K562 (cell line): ENCODE measurements at regions not wholly inside any gene's neighbourhood (a gene's known extent, or its start where the extent isn't known, plus 50 kb on each side); places are given as distances from the start of the nearest gene placed in this dataset.

ENCODE experiments used
- ATAC-seq: fragments of 200-7000 bp; cut with Tn5 transposase; 3 replicates; pipeline ENCODE4 v1.9.1; 2020; ENCODE audit warnings: moderate library complexity
- BruUV-seq: library from RNA; stranded (reverse); fragments of 400-500 nt; replicated peaks from 2 replicates; lab custom pipeline; 2021; lab: Mats Ljungman, UMichigan
- CTCF ChIA-PET: fragments of 300-600 bp; formaldehyde crosslinking; extraction: SDS; loops from one replicate; lab custom pipeline; 2021; ENCODE audit warnings: low intra/inter-chr PET ratio; lab: Yijun Ruan, JAX
- POLR2A ChIA-PET: fragments of 300-600, 350-650 bp; sonication (Branson Sonifier 250); formaldehyde crosslinking; extraction: SDS; loops from one replicate; lab custom pipeline; 2021; ENCODE audit warnings: antibody characterized with exemption, inconsistent platforms; lab: Yijun Ruan, JAX
- DNase-seq, 4 experiments: peaks; one replicate each; pipeline versions ENCODE4 v3.0.0 to v3.0.0-alpha.2; 2011 to 2018; ENCODE audit warnings: low spot score in 3 of 4, mixed read lengths in 3 of 4; ENCODE audit errors: extremely low read depth in 1 of 4
- FAIRE-seq: peaks from 2 replicates; lab custom pipeline; 2011; peaks lifted over from hg19 to GRCh38; lab: Jason Lieb, UNC
- H2AFZ ChIP-seq: 2 replicates; pipeline ENCODE4 v1.6.0; 2011; ENCODE audit warnings: low read depth, low read length, control low read depth, inconsistent platforms
- H3K27ac ChIP-seq: fragments of 200-600 bp; 3 replicates; pipeline ENCODE4 v1.8.0; 2011; ENCODE audit warnings: low read depth, mild to moderate bottlenecking, control low read depth, inconsistent platforms, low read length, moderate library complexity, mixed read lengths; ENCODE audit errors: extremely low read depth
- H3K27me3 ChIP-seq, 2 experiments: fragments of 300-600 bp in 1 of 2; 2 replicates in 1 of 2; 3 replicates in 1 of 2; pipeline versions ENCODE4 v1.6.0 to v1.8.0; 2011; ENCODE audit warnings: inconsistent platforms in 2 of 2, low read length in 2 of 2, mild to moderate bottlenecking in 1 of 2, mixed read lengths in 1 of 2, moderate library complexity in 1 of 2; ENCODE audit not compliant: control insufficient read depth in 2 of 2, insufficient read depth in 2 of 2
- H3K36me3 ChIP-seq: fragments of 300-600 bp; 3 replicates; pipeline ENCODE4 v1.8.0; 2011; ENCODE audit warnings: mild to moderate bottlenecking, low read length, inconsistent platforms; ENCODE audit not compliant: control insufficient read depth, insufficient read depth
- H3K4me1 ChIP-seq, 2 experiments: fragments of 200-600 bp in 1 of 2; replicated peaks in 1 of 2; 2 replicates in 1 of 2; 3 replicates in 1 of 2; pipeline versions ENCODE4 v1.5.1 to v1.8.0; 2011; ENCODE audit warnings: inconsistent platforms in 2 of 2, low read length in 2 of 2, mild to moderate bottlenecking in 1 of 2, mixed read lengths in 1 of 2, moderate library complexity in 1 of 2; ENCODE audit not compliant: control insufficient read depth in 2 of 2, insufficient read depth in 2 of 2
- H3K4me2 ChIP-seq: 2 replicates; pipeline ENCODE4 v1.6.1; 2011; ENCODE audit warnings: low read length, control low read depth, inconsistent platforms, mixed read lengths; ENCODE audit not compliant: insufficient read depth
- H3K4me3 ChIP-seq: fragments of 200-600 bp; sonication (generic), shearing (Covaris generic); 2 replicates; pipeline ENCODE4 v1.5.1; 2016; ENCODE audit warnings: control low read depth, inconsistent platforms
- H3K79me2 ChIP-seq: fragments of 200-600 bp; 3 replicates; pipeline ENCODE4 v1.8.0; 2011; ENCODE audit warnings: low read length, inconsistent platforms; ENCODE audit not compliant: control insufficient read depth, insufficient read depth
- H3K9ac ChIP-seq, 2 experiments: 2 replicates each; pipeline versions ENCODE4 v1.6.0 to v1.6.1; 2011; ENCODE audit warnings: low read depth in 2 of 2, low read length in 2 of 2, control low read depth in 1 of 2, inconsistent platforms in 1 of 2, mild to moderate bottlenecking in 1 of 2, mixed read lengths in 1 of 2; ENCODE audit not compliant: insufficient read depth in 1 of 2
- H3K9me1 ChIP-seq: one replicate; pipeline ENCODE4 v1.6.0; 2011; ENCODE audit warnings: inconsistent platforms, mild to moderate bottlenecking, low read length, moderate library complexity; ENCODE audit not compliant: control insufficient read depth, insufficient read depth
- H3K9me3 ChIP-seq: replicated peaks from 2 replicates; pipeline ENCODE4 v1.5.1; 2011; ENCODE audit warnings: low read depth, low read length, inconsistent platforms; ENCODE audit not compliant: control insufficient read depth, insufficient read depth
- H4K20me1 ChIP-seq: replicated peaks from 2 replicates; pipeline ENCODE4 v1.6.1; 2011; ENCODE audit warnings: low read length, inconsistent platforms, mixed read lengths; ENCODE audit not compliant: control insufficient read depth, insufficient read depth
- CREB3 ChIP-seq: fragments of 450-650 bp; conservative IDR thresholded peaks from 2 replicates; pipeline ENCODE4 v1.6.1; 2016; ENCODE audit warnings: missing genetic modification characterization, low read depth, mild to moderate bottlenecking, missing compliant biosample characterization, moderate library complexity
- FOXP1 ChIP-seq: sonication (generic); formaldehyde crosslinking; IDR thresholded peaks from 2 replicates; pipeline ENCODE4 v1.8.0; 2022; ENCODE audit warnings: mild to moderate bottlenecking, missing genetic modification reagents
- KDM4B ChIP-seq, 2 experiments: fragments of 450-650 bp in 1 of 2; sonication (generic) in 1 of 2; IDR thresholded peaks; 2 replicates each; pipeline ENCODE4 v1.6.1; 2016 to 2017; ENCODE audit warnings: borderline replicate concordance in 2 of 2, antibody characterized with exemption in 1 of 2, low read depth in 1 of 2, mild to moderate bottlenecking in 1 of 2
- KHSRP ChIP-seq: fragments of 450-650 bp; IDR thresholded peaks from 2 replicates; pipeline ENCODE4 v1.6.1; 2017
- KLF13 ChIP-seq: fragments of 450-650 bp; IDR thresholded peaks from 2 replicates; pipeline ENCODE4 v1.6.1; 2016; ENCODE audit warnings: missing genetic modification characterization, low read depth, mild to moderate bottlenecking, missing compliant biosample characterization, moderate library complexity, borderline replicate concordance
- STAT6 ChIP-seq: sonication (generic); formaldehyde crosslinking; IDR thresholded peaks from 2 replicates; pipeline ENCODE4 v1.8.1; 2023; ENCODE audit warnings: mild to moderate bottlenecking, missing genetic modification reagents
- TSC22D4 ChIP-seq: fragments of 450-650 bp; IDR thresholded peaks from 2 replicates; pipeline ENCODE4 v1.6.1; 2016; ENCODE audit warnings: missing genetic modification characterization, missing biosample characterization, control low read depth
- VEZF1 ChIP-seq: fragments of 200-800 bp; sonication (Bioruptor generic); IDR thresholded peaks from 2 replicates; pipeline ENCODE4 v1.6.1; 2017; ENCODE audit warnings: missing genetic modification characterization, missing compliant biosample characterization
- ZNF140 ChIP-seq: fragments of 250-450 bp; sonication (Bioruptor Pico); IDR thresholded peaks from 2 replicates; pipeline ENCODE4 v1.8.0; 2021; ENCODE audit warnings: moderate library complexity, mild to moderate bottlenecking, inconsistent platforms
- ZNF444 ChIP-seq: fragments of 250-450 bp; sonication (Bioruptor Pico); IDR thresholded peaks from 2 replicates; pipeline ENCODE4 v1.4.0; 2020; ENCODE audit warnings: mild to moderate bottlenecking, moderate library complexity
- WGBS: fragments of 100-300 bp; shearing (Covaris generic); methylation state at CpG from one replicate; pipeline ENCODE4 v1.1.6; 2016; ENCODE audit warnings: low coverage, mixed read lengths; ENCODE audit not compliant: insufficient coverage; ENCODE audit errors: missing lambda C conversion rate; 5-methylcytosine and 5-hydroxymethylcytosine counted together
- in situ Hi-C: fragments of 300-500 bp; cut with MboI; formaldehyde crosslinking; loops from 4 replicates; pipeline ENCODE4 v1.15.0; 2018; ENCODE audit warnings: inconsistent platforms, mixed read lengths
- intact Hi-C: fragments of 100-400 bp; cut with micrococcal nuclease; formaldehyde crosslinking; loops from 2 replicates; pipeline ENCODE4 v1.14.2; 2022

GRCh38 chr5:110019119-110019518, 329.4 kb downstream of the MAN2A1 start:
- Histone ChIP-seq H3K36me3 (no peaks in the 10 kb centered on the region), H3K9me3 (no peaks in the 10 kb centered on the region), H3K9ac (no peak overlapping the region), H3K79me2 (no peaks in the 10 kb centered on the region), H3K4me1 (no peaks in the 10 kb centered on the region), H3K4me3 (no peak overlapping the region), H2AFZ (no peak overlapping the region), H3K27me3 (no peaks in the 10 kb centered on the region), H3K27ac (no peak overlapping the region), H3K4me2 (no peak overlapping the region), H3K9me1 (no peaks in the 10 kb centered on the region), H4K20me1 (no peaks in the 10 kb centered on the region)
- BruUV-seq: no TSS peak
- FAIRE-seq (no peak), ATAC-seq (no peak), DNase-seq (no peak)
- no peak for TF ChIP-seq CREB3 (tag)
- no peak for TF ChIP-seq TSC22D4 (tag)
- no peak for TF ChIP-seq VEZF1 (CRISPR knock-in tag)
- no peak for TF ChIP-seq KDM4B (IDR thresholded peaks at IDR 0.05; ENCODE audit: borderline replicate concordance in 2 of 2, low read depth in 1 of 2)
- no peak for TF ChIP-seq FOXP1 (CRISPR knock-in tag)
- TF ChIP-seq KLF13: no peak
- no peak for TF ChIP-seq KHSRP
- no peak for TF ChIP-seq ZNF444 (CRISPR knock-in tag)
- no peak for TF ChIP-seq ZNF140 (CRISPR knock-in tag)
- TF ChIP-seq STAT6 (CRISPR knock-in tag): no peak
- POLR2A ChIA-PET: no interaction called here
- in situ Hi-C loops: no loop called here
- CTCF ChIA-PET: no interaction called here
- intact Hi-C loops: no loop called here
- 2% methylated on average over 6 of the region's 6 CpGs for WGBS
